ENCODE measurements at regions not wholly inside any gene's neighbourhood (a gene's known extent, or its start where the extent isn't known, plus 50 kb on each side); places are given as distances from the start of the nearest gene placed in this dataset.

DNA sequence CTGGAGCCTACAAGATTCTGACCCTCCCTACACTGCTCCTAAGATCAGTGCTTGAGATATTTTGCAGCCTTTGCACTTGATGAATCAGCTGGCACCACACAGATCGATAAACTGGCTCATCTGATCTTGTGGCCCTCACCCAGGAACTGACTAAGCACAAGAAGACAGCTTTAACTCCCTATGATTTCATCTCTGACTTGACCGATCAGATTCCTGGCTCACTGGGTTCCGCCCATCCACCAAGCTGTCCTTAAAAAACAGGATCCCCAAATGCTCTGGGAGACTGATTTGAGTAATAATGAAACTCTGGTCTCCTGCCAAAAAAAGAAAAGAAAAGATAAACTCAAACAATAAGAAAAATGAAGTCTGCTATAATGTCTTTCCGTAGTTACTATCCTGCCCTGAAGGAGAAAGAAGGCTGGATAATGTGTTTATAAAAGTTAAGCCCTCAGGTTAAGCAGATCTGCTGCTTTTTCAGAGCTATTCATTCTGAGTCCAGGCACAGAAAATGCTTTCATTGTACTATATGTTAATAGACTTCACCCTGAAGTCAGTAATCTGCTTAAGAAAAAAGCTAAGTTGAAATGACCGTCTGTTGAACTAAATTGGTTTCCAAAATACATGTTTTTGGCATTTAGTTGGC, 795.2 kb downstream of the TRIML1 start:
- no peak for TF ChIP-seq CTCF (IDR thresholded peaks at IDR 0.05; ENCODE audit: extremely low read depth, insufficient read depth, missing control alignments)
- in situ Hi-C loops (cut with MboI; ENCODE audit: low pct_unique_long_range_greater_than_20kb, low sequenced_read_pairs, unreplicated experiment), result no loop called here
- no peak for DNase-seq (ENCODE audit: low spot score)

DNA sequence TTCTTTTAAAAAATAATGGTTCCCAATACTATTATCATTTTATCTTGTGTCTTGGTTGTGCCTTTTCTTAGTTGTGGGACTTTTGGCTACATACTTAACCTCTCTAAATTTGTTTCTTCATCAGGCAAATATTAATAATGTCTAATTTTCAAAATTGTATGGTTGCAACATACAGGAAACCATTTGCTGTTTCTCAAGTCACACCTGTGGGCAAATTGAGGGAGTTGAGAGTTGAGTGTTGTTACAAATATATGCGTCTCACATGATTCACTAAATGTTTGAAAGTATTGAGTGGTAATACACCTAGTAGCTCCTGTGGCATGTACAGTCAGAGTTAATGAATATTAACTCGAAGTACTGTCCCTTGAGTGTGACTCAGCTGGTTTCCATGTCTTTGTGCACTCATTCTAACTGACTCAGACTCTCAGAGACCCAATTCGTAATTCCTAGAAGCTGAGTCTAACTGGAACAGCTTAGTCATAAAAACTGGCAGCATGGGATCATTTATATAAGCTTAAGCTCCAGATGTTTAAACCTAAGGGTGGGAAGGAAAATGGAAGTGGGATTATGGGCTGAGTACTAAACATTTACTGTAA, 802.4 kb downstream of the TRIML1 start:
- in situ Hi-C loops (cut with MboI; ENCODE audit: low pct_unique_long_range_greater_than_20kb, low sequenced_read_pairs, unreplicated experiment), result no loop called here
- no peak for DNase-seq (ENCODE audit: low spot score)
- no peak for TF ChIP-seq CTCF (IDR thresholded peaks at IDR 0.05; ENCODE audit: extremely low read depth, insufficient read depth, missing control alignments)

GRCh38 chr4:188942606-188943005, 803.4 kb downstream of the TRIML1 start:
- DNase-seq (ENCODE audit: low spot score), result no peak
- in situ Hi-C loops (cut with MboI; ENCODE audit: low pct_unique_long_range_greater_than_20kb, low sequenced_read_pairs, unreplicated experiment), result no loop called here
- TF ChIP-seq CTCF (IDR thresholded peaks at IDR 0.05; ENCODE audit: extremely low read depth, insufficient read depth, missing control alignments), result no peak

DNA sequence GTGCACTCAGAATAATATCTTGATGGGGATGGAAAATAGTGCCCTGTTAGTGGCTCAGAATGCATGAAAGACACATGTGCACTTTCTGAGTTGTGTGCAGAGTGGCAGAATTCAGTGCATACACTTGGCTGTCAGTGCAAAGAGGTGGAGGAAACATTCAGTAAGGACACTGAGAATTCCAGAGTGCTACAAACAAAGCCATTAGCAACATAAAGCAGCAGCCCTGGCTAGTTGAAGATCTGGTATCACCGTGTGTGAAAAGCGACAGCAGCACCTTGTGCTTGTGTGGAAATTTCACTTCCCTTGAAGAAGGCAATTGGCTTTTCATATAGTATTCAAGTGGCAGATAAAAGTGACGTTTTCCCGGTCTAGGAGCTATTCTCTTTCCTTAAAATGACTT, 810.4 kb downstream of the TRIML1 start:
- TF ChIP-seq CTCF (IDR thresholded peaks at IDR 0.05; ENCODE audit: extremely low read depth, insufficient read depth, missing control alignments), result no peak
- DNase-seq (ENCODE audit: low spot score), result no peak
- in situ Hi-C loops (cut with MboI; ENCODE audit: low pct_unique_long_range_greater_than_20kb, low sequenced_read_pairs, unreplicated experiment), result no loop called here

DNA sequence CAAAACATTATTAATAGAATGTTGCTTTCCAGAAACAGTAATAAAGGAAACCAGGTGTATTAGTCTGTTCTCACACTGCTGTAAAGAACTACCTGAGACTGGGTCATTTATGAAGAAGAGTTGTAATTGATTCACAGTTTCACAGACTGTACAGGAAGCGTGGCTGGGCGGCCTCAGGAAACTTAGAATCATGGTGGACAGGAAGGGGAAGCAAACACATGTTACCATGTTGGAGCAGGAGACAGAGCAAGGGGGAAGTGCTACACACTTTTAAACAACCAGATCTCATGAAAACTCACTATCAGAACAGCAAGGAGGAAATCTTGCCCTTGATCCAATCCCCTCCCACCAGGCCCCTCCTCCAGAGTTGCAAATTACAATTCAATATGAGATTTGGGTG, 815.8 kb downstream of the TRIML1 start:
- no peak for TF ChIP-seq CTCF (IDR thresholded peaks at IDR 0.05; ENCODE audit: extremely low read depth, insufficient read depth, missing control alignments)
- in situ Hi-C loops (cut with MboI; ENCODE audit: low pct_unique_long_range_greater_than_20kb, low sequenced_read_pairs, unreplicated experiment), result no loop called here
- no peak for DNase-seq (ENCODE audit: low spot score)

DNA sequence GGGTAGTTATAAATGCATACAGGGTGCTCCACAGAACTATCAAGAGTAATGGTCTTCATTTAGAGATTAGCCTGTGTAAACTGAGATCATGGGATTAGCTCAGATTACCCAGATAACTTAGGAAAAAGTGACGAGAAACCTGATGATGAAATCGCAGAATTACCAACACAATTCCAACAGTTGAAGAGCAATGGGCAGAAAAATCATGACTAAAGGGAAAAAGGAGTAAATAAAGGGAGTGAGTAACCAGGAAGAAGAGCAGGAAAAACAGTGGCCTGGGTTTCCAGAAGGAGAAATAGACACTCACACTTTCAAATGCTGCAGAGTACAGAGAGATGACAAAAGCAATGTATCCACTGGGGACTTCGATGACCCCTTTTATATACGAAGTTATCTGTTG, 817.3 kb downstream of the TRIML1 start:
- in situ Hi-C loops (cut with MboI; ENCODE audit: low pct_unique_long_range_greater_than_20kb, low sequenced_read_pairs, unreplicated experiment), result no loop called here
- TF ChIP-seq CTCF (IDR thresholded peaks at IDR 0.05; ENCODE audit: extremely low read depth, insufficient read depth, missing control alignments), result no peak
- DNase-seq (ENCODE audit: low spot score), result no peak
